Liver (tissue), 8 donors: ENCODE measurements at regions not wholly inside any gene's neighbourhood (a gene's known extent, or its start where the extent isn't known, plus 50 kb on each side); places are given as distances from the start of the nearest gene placed in this dataset.

Experiments used
- DNase-seq: peaks from one replicate; pipeline ENCODE4 v3.0.0-alpha.2; 2017; ENCODE audit warnings: low spot score
- H3K27ac ChIP-seq, 2 donors: one replicate each; pipeline ENCODE4 v1.7.0; 2013; ENCODE audit warnings: inconsistent platforms in 2 of 2, low read length in 2 of 2, control low read depth in 1 of 2, low read depth in 1 of 2, mild to moderate bottlenecking in 1 of 2
- H3K27me3 ChIP-seq, 4 donors: one replicate each; pipeline versions ENCODE4 v1.6.1 to v1.7.0; 2013; ENCODE audit warnings: low read length in 3 of 4, inconsistent platforms in 1 of 4, mild to moderate bottlenecking in 1 of 4, moderate library complexity in 1 of 4; ENCODE audit not compliant: control insufficient read depth in 4 of 4, insufficient read depth in 4 of 4
- H3K36me3 ChIP-seq, 4 donors: one replicate each; pipeline versions ENCODE4 v1.6.1 to v1.7.0; 2013; ENCODE audit warnings: low read length in 3 of 4, mild to moderate bottlenecking in 3 of 4, low read depth in 1 of 4, moderate library complexity in 1 of 4; ENCODE audit not compliant: control insufficient read depth in 4 of 4, insufficient read depth in 3 of 4
- H3K4me1 ChIP-seq, 4 donors: one replicate each; pipeline versions ENCODE4 v1.6.1 to v1.7.0; 2013; ENCODE audit warnings: low read length in 3 of 4, mild to moderate bottlenecking in 3 of 4, moderate library complexity in 1 of 4; ENCODE audit not compliant: control insufficient read depth in 4 of 4, insufficient read depth in 4 of 4
- H3K4me3 ChIP-seq, 3 donors: one replicate each; pipeline versions ENCODE4 v1.6.1 to v1.7.0; 2013; ENCODE audit warnings: low read length in 3 of 3, control low read depth in 1 of 3, low read depth in 1 of 3, mild to moderate bottlenecking in 1 of 3
- H3K9ac ChIP-seq, 2 donors: one replicate each; pipeline ENCODE4 v1.7.0; 2013; ENCODE audit warnings: low read length in 2 of 2, mild to moderate bottlenecking in 2 of 2, moderate library complexity in 2 of 2, control low read depth in 1 of 2, low read depth in 1 of 2
- H3K9me3 ChIP-seq, 4 donors: one replicate each; pipeline versions ENCODE4 v1.6.1 to v1.7.0; 2013; ENCODE audit warnings: low read length in 3 of 4; ENCODE audit not compliant: control insufficient read depth in 4 of 4
- EGR1 ChIP-seq, 2 donors: IDR thresholded peaks; 2 replicates each; pipeline ENCODE4 v1.6.1; 2016 to 2018; ENCODE audit warnings: antibody characterized with exemption in 2 of 2, low read depth in 2 of 2
- FOXA1 ChIP-seq: IDR thresholded peaks from 2 replicates; pipeline ENCODE4 v1.6.1; 2016; ENCODE audit warnings: antibody characterized with exemption
- FOXA2 ChIP-seq: IDR thresholded peaks from 2 replicates; pipeline ENCODE4 v1.6.1; 2016; ENCODE audit warnings: antibody characterized with exemption
- GABPA ChIP-seq, 2 donors: IDR thresholded peaks in 1 of 2; conservative IDR thresholded peaks in 1 of 2; 2 replicates each; pipeline ENCODE4 v1.6.1; 2016; ENCODE audit warnings: antibody characterized with exemption in 2 of 2, mild to moderate bottlenecking in 1 of 2, moderate library complexity in 1 of 2
- HNF4A ChIP-seq, 2 donors: conservative IDR thresholded peaks; 2 replicates each; pipeline ENCODE4 v1.6.1; 2016; ENCODE audit warnings: antibody characterized with exemption in 2 of 2, mild to moderate bottlenecking in 2 of 2
- HNF4G ChIP-seq: IDR thresholded peaks from 2 replicates; pipeline ENCODE4 v1.6.1; 2016; ENCODE audit warnings: antibody characterized with exemption
- JUND ChIP-seq, 2 donors: IDR thresholded peaks; 2 replicates each; pipeline ENCODE4 v1.6.1; 2016; ENCODE audit warnings: antibody characterized with exemption in 2 of 2
- NR2F2 ChIP-seq: IDR thresholded peaks from 2 replicates; pipeline ENCODE4 v1.6.1; 2016; ENCODE audit warnings: antibody characterized with exemption
- RAD21 ChIP-seq, 2 donors: IDR thresholded peaks; 2 replicates each; pipeline ENCODE4 v1.6.1; 2016; ENCODE audit warnings: antibody characterized with exemption in 2 of 2, mild to moderate bottlenecking in 2 of 2
- REST ChIP-seq: IDR thresholded peaks from 2 replicates; pipeline ENCODE4 v1.6.1; 2016; ENCODE audit warnings: antibody characterized with exemption, mild to moderate bottlenecking
- RXRA ChIP-seq, 2 donors: IDR thresholded peaks; 2 replicates each; pipeline ENCODE4 v1.6.1; 2017 to 2018; ENCODE audit warnings: antibody characterized with exemption in 2 of 2, mild to moderate bottlenecking in 1 of 2
- SP1 ChIP-seq: IDR thresholded peaks from 2 replicates; pipeline ENCODE4 v1.6.1; 2018; ENCODE audit warnings: antibody characterized with exemption, mild to moderate bottlenecking
- TAF1 ChIP-seq: conservative IDR thresholded peaks from 2 replicates; pipeline ENCODE4 v1.6.1; 2016; ENCODE audit warnings: antibody characterized with exemption, mild to moderate bottlenecking
- YY1 ChIP-seq: IDR thresholded peaks from 2 replicates; pipeline ENCODE4 v1.6.1; 2016; ENCODE audit warnings: antibody characterized with exemption, mild to moderate bottlenecking
- whole genome bisulfite sequencing: extraction: QIAGEN DNeasy Blood & Tissue Kit; methylation state at CpG from one replicate; pipeline ENCODE4 v1.1.7; 2013; 5-methylcytosine and 5-hydroxymethylcytosine counted together
- TF ChIP-seq, protein P1 (sequence below): fragments of 150-350 bp; IDR thresholded peaks from 2 replicates; pipeline ENCODE4 v1.5.1; 2017; ENCODE audit warnings: improper control_type of control experiment, low read depth, low read length; ENCODE audit not compliant: missing input control
- TF ChIP-seq, protein P2 (sequence below): IDR thresholded peaks from 2 replicates; pipeline ENCODE4 v1.6.1; 2016; ENCODE audit warnings: antibody characterized with exemption
- donor health status: healthy.
- donor health status: healthy.
- donor health status: healthy.
- donor health status: healthy.
- donor health status: healthy.

DNA sequence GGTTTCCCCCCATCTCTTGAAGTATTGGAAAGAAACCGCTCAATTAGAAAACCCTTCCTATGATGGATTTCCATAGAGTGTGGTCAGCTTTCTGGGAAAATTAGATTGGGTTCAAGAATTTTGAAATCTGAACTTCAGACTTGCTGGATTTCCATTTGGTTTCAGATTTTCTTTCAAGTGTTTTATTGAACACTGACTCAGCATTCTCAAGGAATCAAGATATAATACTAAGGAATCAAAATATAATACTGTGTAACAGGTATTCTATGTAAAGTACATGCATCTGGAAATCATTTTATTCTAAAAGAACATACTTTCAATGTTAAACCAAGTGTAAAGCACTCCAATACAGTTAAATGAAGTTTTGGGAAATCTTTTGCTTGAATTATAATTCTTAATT, 94.7 kb upstream of the CCN2 start:
- no peak for DNase-seq
- no peak for TF ChIP-seq FOXA2
- no peak for TF ChIP-seq GABPA (IDR thresholded peaks at IDR 0.05 in 1 of 2, conservative IDR thresholded peaks at IDR 0.05 in 1 of 2)
- no peak for TF ChIP-seq REST
- no peak for TF ChIP-seq YY1
- TF ChIP-seq HNF4A (conservative IDR thresholded peaks at IDR 0.05) = no peak
- TF ChIP-seq RXRA (IDR thresholded peaks at IDR 0.05) = no peak
- TF ChIP-seq HNF4G = no peak
- TF ChIP-seq, protein P1, sequence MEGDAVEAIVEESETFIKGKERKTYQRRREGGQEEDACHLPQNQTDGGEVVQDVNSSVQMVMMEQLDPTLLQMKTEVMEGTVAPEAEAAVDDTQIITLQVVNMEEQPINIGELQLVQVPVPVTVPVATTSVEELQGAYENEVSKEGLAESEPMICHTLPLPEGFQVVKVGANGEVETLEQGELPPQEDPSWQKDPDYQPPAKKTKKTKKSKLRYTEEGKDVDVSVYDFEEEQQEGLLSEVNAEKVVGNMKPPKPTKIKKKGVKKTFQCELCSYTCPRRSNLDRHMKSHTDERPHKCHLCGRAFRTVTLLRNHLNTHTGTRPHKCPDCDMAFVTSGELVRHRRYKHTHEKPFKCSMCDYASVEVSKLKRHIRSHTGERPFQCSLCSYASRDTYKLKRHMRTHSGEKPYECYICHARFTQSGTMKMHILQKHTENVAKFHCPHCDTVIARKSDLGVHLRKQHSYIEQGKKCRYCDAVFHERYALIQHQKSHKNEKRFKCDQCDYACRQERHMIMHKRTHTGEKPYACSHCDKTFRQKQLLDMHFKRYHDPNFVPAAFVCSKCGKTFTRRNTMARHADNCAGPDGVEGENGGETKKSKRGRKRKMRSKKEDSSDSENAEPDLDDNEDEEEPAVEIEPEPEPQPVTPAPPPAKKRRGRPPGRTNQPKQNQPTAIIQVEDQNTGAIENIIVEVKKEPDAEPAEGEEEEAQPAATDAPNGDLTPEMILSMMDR = no peak
- TF ChIP-seq, protein P2, sequence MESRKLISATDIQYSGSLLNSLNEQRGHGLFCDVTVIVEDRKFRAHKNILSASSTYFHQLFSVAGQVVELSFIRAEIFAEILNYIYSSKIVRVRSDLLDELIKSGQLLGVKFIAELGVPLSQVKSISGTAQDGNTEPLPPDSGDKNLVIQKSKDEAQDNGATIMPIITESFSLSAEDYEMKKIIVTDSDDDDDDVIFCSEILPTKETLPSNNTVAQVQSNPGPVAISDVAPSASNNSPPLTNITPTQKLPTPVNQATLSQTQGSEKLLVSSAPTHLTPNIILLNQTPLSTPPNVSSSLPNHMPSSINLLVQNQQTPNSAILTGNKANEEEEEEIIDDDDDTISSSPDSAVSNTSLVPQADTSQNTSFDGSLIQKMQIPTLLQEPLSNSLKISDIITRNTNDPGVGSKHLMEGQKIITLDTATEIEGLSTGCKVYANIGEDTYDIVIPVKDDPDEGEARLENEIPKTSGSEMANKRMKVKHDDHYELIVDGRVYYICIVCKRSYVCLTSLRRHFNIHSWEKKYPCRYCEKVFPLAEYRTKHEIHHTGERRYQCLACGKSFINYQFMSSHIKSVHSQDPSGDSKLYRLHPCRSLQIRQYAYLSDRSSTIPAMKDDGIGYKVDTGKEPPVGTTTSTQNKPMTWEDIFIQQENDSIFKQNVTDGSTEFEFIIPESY = no peak
- no peak for TF ChIP-seq FOXA1
- WGBS = 96% methylated on average over 1 of the region's 1 CpG
- Histone ChIP-seq H3K36me3 (no peaks in the 10 kb centered on the region), H3K27me3 (no peaks in the 10 kb centered on the region), H3K4me1 (no peaks in the 10 kb centered on the region), H3K4me3 (no peak overlapping the region), H3K9me3 (peaks cover 0 to 5% (median 2%) of the 10 kb centered on the region in 4 donors), H3K27ac (no peak overlapping the region), H3K9ac (no peak overlapping the region)

DNA sequence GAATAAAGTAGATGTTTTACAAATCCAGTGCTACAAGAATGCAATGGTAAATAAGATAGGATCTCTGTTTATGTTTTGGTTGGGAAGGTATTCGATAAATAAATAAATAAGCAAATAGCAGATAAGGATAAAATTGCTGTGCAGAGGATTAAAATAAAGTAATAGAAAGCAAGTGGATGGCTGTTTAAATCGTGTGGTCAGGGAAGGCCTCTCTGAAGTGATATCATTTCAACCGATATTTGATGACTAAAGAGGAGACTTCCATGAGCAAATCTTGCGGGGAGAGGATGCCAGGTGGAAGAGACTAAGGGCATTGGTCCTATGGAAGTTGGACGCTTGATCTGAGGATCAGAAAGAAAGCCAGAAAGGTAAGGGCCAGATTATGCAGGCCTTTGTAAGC, 92.0 kb upstream of the CCN2 start:
- Histone ChIP-seq H3K27ac (no peak overlapping the region), H3K4me3 (no peak overlapping the region), H3K27me3 (no peaks in the 10 kb centered on the region), H3K9me3 (peaks cover 0 to 3% (median under 1%) of the 10 kb centered on the region in 4 donors), H3K4me1 (no peaks in the 10 kb centered on the region), H3K9ac (no peak overlapping the region), H3K36me3 (no peaks in the 10 kb centered on the region)
- WGBS = 84% methylated on average over 5 of the region's 5 CpGs
- DNase-seq = no peak
- TF ChIP-seq JUND (IDR thresholded peaks at IDR 0.05) (no peak), TAF1 (no peak), FOXA2 (no peak), YY1 (no peak), SP1 (no peak), RXRA (IDR thresholded peaks at IDR 0.05) (no peak), FOXA1 (no peak), HNF4A (conservative IDR thresholded peaks at IDR 0.05) (no peak), RAD21 (IDR thresholded peaks at IDR 0.05) (no peak), NR2F2 (no peak), HNF4G (no peak), EGR1 (IDR thresholded peaks at IDR 0.05; ENCODE audit: low read depth in 2 of 2) (no peak), REST (no peak)
- TF ChIP-seq, protein P1 = no peak
- TF ChIP-seq, protein P2 = no peak
